HCT116 (cell line): ENCODE measurements at regions not wholly inside any gene's neighbourhood (a gene's known extent, or its start where the extent isn't known, plus 50 kb on each side); places are given as distances from the start of the nearest gene placed in this dataset.

ENCODE experiments used
- ATAC-seq: fragments of 200-7000 bp; cut with Tn5 transposase; 2 replicates; pipeline ENCODE4 v1.9.1; 2020; ENCODE audit warnings: mild to moderate bottlenecking, moderate library complexity
- BruUV-seq: library from RNA; stranded (reverse); fragments of 400-500 nt; replicated peaks from 2 replicates; lab custom pipeline; 2021; lab: Mats Ljungman, UMichigan
- CTCF ChIA-PET: fragments of 300-600 bp; sonication (Branson Sonifier 250); formaldehyde crosslinking; loops from one replicate; lab custom pipeline; 2021; ENCODE audit warnings: antibody characterized with exemption; lab: Charles Lee
- POLR2A ChIA-PET: fragments of 300-600, 350-600 bp; sonication (Branson Sonifier 250); formaldehyde crosslinking; loops from one replicate; lab custom pipeline; 2021; ENCODE audit warnings: antibody characterized with exemption; lab: Charles Lee
- RAD21 ChIA-PET, 2 experiments: fragments of 300-600 bp; sonication (Branson Sonifier 250); formaldehyde crosslinking; loops; one replicate each; lab custom pipeline; 2023; ENCODE audit warnings: low total read pairs in 2 of 2; ENCODE audit not compliant: uncharacterized antibody in 2 of 2, unreplicated experiment in 2 of 2, low non-redundant PET in 1 of 2; lab: Charles Lee
- DNase-seq: peaks from one replicate; pipeline ENCODE4 v3.0.0-alpha.2; 2010; ENCODE audit warnings: low read depth, low spot score
- H2AFZ ChIP-seq: fragments of 200-600 bp; shearing (Covaris generic), sonication (generic); 2 replicates; pipeline ENCODE4 v1.6.1; 2017; ENCODE audit warnings: low read depth, mixed run types, mixed read lengths, antibody characterized with exemption, low read length; ENCODE audit not compliant: poor library complexity, severe bottlenecking
- H3K27ac ChIP-seq: 2 replicates; pipeline ENCODE4 v1.5.1; 2012; ENCODE audit warnings: low read depth, low read length
- H3K27me3 ChIP-seq: fragments of 200-600 bp; sonication (generic); 2 replicates; pipeline ENCODE4 v1.6.1; 2016; ENCODE audit warnings: mixed run types, low read length, mixed read lengths; ENCODE audit not compliant: insufficient read depth
- H3K36me3 ChIP-seq, 2 experiments: fragments of 200-500 bp in 1 of 2; fragments of 200-600 bp in 1 of 2; sonication (Bioruptor generic) in 1 of 2; sonication (generic) in 1 of 2; 2 replicates each; pipeline versions ENCODE4 v1.5.1 to v1.6.1; 2014 to 2016; ENCODE audit warnings: low read length in 2 of 2, inconsistent platforms in 1 of 2, mixed read lengths in 1 of 2, mixed run types in 1 of 2; ENCODE audit not compliant: insufficient read depth in 2 of 2, control insufficient read depth in 1 of 2
- H3K4me1 ChIP-seq, 2 experiments: fragments of 200-600 bp in 1 of 2; sonication (generic) in 1 of 2; 2 replicates each; pipeline versions ENCODE4 v1.5.1 to v1.6.1; 2012 to 2017; ENCODE audit warnings: low read length in 2 of 2, inconsistent platforms in 1 of 2, mild to moderate bottlenecking in 1 of 2, mixed read lengths in 1 of 2, mixed run types in 1 of 2, moderate library complexity in 1 of 2; ENCODE audit not compliant: insufficient read depth in 2 of 2, control insufficient read depth in 1 of 2
- H3K4me2 ChIP-seq: fragments of 200-600 bp; sonication (generic); 2 replicates; pipeline ENCODE4 v1.6.1; 2017; ENCODE audit warnings: mixed run types, low read length, mixed read lengths
- H3K4me3 ChIP-seq, 2 experiments: fragments of 200-600 bp in 1 of 2; sonication (generic) in 1 of 2; replicated peaks in 1 of 2; 2 replicates each; pipeline ENCODE4 v1.5.1; 2011 to 2016; ENCODE audit warnings: low read length in 2 of 2, control low read depth in 1 of 2, low read depth in 1 of 2, mild to moderate bottlenecking in 1 of 2, mixed read lengths in 1 of 2, mixed run types in 1 of 2
- H3K79me2 ChIP-seq: fragments of 200-600 bp; sonication (generic); 2 replicates; pipeline ENCODE4 v1.6.1; 2017; ENCODE audit warnings: mild to moderate bottlenecking, mixed run types, low read length, moderate library complexity, mixed read lengths; ENCODE audit not compliant: insufficient read depth
- H3K9ac ChIP-seq: fragments of 200-600 bp; sonication (generic); 2 replicates; pipeline ENCODE4 v1.6.1; 2016; ENCODE audit warnings: low read length, mixed read lengths
- H3K9me2 ChIP-seq: fragments of 200-600 bp; sonication (generic), shearing (Covaris generic); 2 replicates; pipeline ENCODE4 v1.6.1; 2017; ENCODE audit warnings: mixed run types, mild to moderate bottlenecking, moderate library complexity; ENCODE audit not compliant: insufficient read depth
- H3K9me3 ChIP-seq, 2 experiments: fragments of 200-500 bp in 1 of 2; fragments of 200-600 bp in 1 of 2; sonication (Bioruptor generic) in 1 of 2; sonication (generic) in 1 of 2; 2 replicates each; pipeline ENCODE4 v1.6.1; 2014 to 2017; ENCODE audit warnings: low read length in 2 of 2, mixed read lengths in 2 of 2, inconsistent platforms in 1 of 2, low read depth in 1 of 2, mild to moderate bottlenecking in 1 of 2, mixed run types in 1 of 2, moderate library complexity in 1 of 2; ENCODE audit not compliant: control insufficient read depth in 1 of 2, insufficient read depth in 1 of 2
- H4K20me1 ChIP-seq: fragments of 200-600 bp; sonication (generic), shearing (Covaris generic); 2 replicates; pipeline ENCODE4 v1.6.1; 2017; ENCODE audit warnings: mixed run types, mild to moderate bottlenecking, moderate library complexity; ENCODE audit not compliant: insufficient read depth
- CBX3 ChIP-seq: IDR thresholded peaks from 2 replicates; pipeline ENCODE4 v1.6.1; 2012; ENCODE audit warnings: low read depth
- JUND ChIP-seq: IDR thresholded peaks from 2 replicates; pipeline ENCODE4 v1.6.1; 2012
- SP1 ChIP-seq: IDR thresholded peaks from 2 replicates; pipeline ENCODE4 v1.6.1; 2012; ENCODE audit warnings: low read depth
- YY1 ChIP-seq: IDR thresholded peaks from 2 replicates; pipeline ENCODE4 v1.6.1; 2011; ENCODE audit warnings: low read length, low read depth, moderate library complexity, mild to moderate bottlenecking; ENCODE audit not compliant: insufficient replicate concordance; ENCODE audit errors: extremely low read depth
- ZBTB33 ChIP-seq: IDR thresholded peaks from 2 replicates; pipeline ENCODE4 v1.6.1; 2011; ENCODE audit warnings: mild to moderate bottlenecking, low read length, moderate library complexity; ENCODE audit not compliant: insufficient replicate concordance; ENCODE audit errors: extremely low read depth
- ZFX ChIP-seq: fragments of 450-650 bp; IDR thresholded peaks from 2 replicates; pipeline ENCODE4 v1.6.1; 2017
- intact Hi-C: fragments of 100-400 bp; cut with micrococcal nuclease; formaldehyde crosslinking; loops from 2 replicates; pipeline ENCODE4 v1.10.0; 2022

- TF ChIP-seq CBX3 (no peak), SP1 (no peak), YY1 (no peak), JUND (no peak), ZFX (no peak)
- TF ChIP-seq, all 23 proteins: peak for 0
- DNase-seq, result no peak
- Histone ChIP-seq H4K20me1 (no peaks in the 10 kb centered on the region), H3K4me2 (no peak overlapping the region), H2AFZ (no peak overlapping the region), H3K4me3 (no peak overlapping the region), H3K4me1 (no peaks in the 10 kb centered on the region), H3K9me3 (no peaks in the 10 kb centered on the region), H3K27ac (no peak overlapping the region), H3K9me2 (no peaks in the 10 kb centered on the region), H3K27me3 (no peaks in the 10 kb centered on the region), H3K79me2 (no peaks in the 10 kb centered on the region), H3K36me3 (no peaks in the 10 kb centered on the region), H3K9ac (no peak overlapping the region)
- CTCF ChIA-PET, result interaction anchor here (1.3 to 1.6 kb wide), 2 partner anchors 77 to 85 kb away, joined by 3 to 4 read pairs; no protein-coding TSS in a partner anchor
- no TSS peak for BruUV-seq
- intact Hi-C loops, result no loop called here
- POLR2A ChIA-PET, result no interaction called here
- no peak for ATAC-seq
- RAD21 ChIA-PET, result no interaction called here
Measured at GRCh38 chr3:104519468-104520227, 847.1 kb upstream of the ALCAM start.

DNA sequence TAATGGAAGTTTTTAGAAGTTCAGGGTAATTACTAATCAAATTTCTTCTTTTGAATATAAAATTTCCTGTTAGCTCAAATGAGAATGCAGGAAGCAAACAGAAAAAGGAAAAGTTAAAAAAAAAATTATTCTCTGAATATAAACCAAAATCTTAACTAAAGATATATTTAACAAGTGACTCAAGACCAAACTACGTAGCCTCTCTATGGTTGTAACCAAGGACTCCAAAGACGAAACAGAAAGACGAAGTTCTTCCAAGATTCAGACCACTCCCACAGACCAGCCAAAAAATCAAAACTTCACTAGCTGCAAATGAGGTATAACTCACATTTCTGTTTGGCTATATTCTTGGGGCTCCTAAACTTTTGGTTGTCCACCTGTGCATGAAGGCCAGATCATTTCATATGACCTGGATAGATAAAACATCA is 846.5 kb upstream of the ALCAM start:
- no peak overlapping the region for H3K27ac ChIP-seq

More for the DNA sequence above, 846.5 kb upstream of the ALCAM start:
- CTCF ChIA-PET, result interaction anchor here (1.3 to 1.6 kb wide), 2 partner anchors 76 to 84 kb away, joined by 3 to 4 read pairs; no protein-coding TSS in a partner anchor
- Histone ChIP-seq H3K4me1 (no peaks in the 10 kb centered on the region), H3K79me2 (no peaks in the 10 kb centered on the region), H3K9me3 (no peaks in the 10 kb centered on the region), H4K20me1 (no peaks in the 10 kb centered on the region), H3K27me3 (no peaks in the 10 kb centered on the region), H3K36me3 (no peaks in the 10 kb centered on the region), H2AFZ (peak overlapping the region; percentile 9), H3K9me2 (no peaks in the 10 kb centered on the region), H3K9ac (no peak overlapping the region), H3K4me2 (no peak overlapping the region), H3K4me3 (no peak overlapping the region)
- intact Hi-C loops, result no loop called here
- RAD21 ChIA-PET, result no interaction called here
- TF ChIP-seq ZBTB33, result no peak
- TF ChIP-seq YY1, result no peak
- POLR2A ChIA-PET, result no interaction called here
- ATAC-seq, result no peak
- BruUV-seq, result no TSS peak
- DNase-seq, result no peak
